Fibroblast of upper back skin (primary cell): ENCODE measurements at regions not wholly inside any gene's neighbourhood (a gene's known extent, or its start where the extent isn't known, plus 50 kb on each side); places are given as distances from the start of the nearest gene placed in this dataset.

Experiments
- DNase-seq: peaks from one replicate; pipeline ENCODE4 v3.0.0-alpha.2; 2013

DNA sequence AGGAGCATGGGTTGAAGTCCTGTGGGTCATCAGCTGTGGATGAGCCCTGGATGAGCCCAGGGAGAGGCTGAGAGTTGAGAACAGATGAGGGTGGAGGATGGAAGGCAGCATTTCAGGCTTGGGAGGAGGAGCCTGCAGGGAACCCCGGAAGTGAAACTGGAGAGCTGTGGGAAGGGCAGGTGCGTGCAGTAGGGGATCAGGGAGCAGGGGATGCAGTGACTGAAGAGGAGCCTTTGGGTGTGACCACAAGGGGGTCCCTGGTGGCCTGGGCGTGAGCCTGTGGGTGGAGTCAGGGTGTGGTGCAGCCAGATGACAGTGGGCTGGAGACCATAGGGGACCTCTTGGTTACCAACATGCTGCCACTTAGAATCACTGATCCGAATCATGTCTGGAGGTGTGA lies 115.5 kb downstream of the PAPOLA start:
- DNase-seq: no peak

DNA sequence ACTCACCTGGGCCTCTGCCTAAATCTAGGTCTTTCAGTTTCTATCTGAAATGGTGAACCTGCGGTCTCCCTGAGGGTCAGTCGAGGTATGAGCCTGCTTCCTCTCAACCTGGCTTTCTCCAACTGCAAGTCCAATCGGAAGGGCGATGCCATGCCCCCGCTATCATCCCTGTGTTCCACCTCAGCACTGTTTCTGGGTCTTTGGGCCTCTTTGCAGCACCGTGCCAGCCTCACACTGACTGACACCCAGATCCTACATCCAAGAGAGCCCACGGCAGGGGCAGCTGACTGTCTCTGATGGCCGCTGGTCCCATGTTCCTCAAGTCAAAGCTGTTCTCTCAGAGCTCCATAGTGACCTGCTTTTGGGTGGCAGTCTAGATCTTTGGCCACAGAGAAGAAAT lies 120.7 kb downstream of the PAPOLA start:
- no peak for DNase-seq

DNA sequence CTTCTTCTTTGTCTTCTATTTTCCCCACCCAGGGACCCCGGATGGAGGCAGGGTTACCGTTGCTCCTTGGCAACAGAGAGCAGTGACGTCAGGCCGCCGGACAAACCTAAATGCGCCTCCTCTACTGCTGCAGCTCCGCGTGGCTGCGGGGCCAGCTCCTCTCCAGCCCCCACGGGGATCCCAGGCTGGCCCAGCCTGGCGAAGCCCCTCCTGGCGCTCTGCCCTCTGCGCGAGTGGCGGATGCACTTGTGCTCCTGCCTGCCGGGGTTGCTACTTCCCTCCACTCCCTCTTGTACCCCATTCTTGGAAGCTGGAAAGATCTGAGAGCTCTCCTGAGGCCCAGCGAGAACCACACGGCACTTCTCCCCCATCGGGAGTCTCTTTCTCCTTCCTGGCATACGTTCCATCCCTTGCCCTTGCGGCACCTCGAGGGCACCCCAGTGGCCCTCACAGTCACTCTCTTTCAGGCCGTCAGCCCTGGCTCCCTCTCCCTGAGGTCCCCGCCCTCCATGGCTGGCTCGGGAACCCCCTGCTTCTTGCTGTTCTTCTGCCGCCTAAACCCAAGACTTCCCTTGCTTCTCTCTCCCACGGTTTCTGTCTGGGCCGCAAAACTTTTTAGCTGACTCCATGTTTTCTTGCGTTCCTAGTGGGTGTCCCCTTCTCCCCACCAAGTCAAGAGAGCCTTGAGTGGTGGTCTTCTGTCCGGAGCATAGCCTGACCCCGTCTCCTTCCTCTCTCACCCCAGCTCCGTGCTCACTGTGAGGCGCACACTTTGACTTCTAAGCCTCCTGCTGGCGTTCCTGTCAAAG lies 121.7 kb downstream of the PAPOLA start:
- DNase-seq: no peak

DNA sequence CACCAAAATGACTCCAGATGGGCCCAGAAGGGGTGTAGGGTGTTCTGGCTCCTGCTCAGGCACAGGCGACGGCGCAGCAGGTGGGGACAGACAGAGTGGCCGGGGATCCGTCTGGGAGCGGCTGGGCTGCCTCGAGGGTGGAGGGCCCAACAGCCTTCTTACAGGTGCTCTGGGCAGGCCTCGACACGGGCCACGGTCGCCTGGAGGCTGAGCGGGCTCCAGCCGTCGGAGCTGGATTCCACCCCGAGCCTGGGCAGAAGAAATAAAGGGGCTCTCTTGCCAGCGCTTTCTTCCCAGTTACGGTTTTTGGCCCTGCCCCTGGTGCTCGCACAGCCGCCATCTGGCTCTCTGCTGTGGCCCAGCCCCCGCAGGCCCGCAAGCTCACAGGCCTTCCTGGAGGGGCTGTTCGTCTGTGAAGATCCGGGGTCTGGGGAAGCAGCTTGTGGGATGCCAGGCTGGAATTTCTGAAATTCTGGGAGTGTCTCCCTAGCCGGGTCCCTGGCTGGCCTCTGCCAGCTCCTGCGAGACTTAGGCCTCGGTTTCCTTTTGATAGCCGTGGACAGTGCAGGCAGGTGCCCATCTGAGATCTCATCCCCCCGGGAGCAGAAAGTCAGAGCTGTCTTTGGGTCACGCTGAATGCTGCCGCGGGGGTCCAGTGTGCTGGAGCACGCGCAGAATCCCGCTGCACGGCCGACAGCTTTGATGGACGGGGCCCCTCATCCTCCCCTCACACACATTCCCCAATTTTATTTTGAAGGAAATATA lies 122.7 kb downstream of the PAPOLA start:
- DNase-seq: no peak

DNA sequence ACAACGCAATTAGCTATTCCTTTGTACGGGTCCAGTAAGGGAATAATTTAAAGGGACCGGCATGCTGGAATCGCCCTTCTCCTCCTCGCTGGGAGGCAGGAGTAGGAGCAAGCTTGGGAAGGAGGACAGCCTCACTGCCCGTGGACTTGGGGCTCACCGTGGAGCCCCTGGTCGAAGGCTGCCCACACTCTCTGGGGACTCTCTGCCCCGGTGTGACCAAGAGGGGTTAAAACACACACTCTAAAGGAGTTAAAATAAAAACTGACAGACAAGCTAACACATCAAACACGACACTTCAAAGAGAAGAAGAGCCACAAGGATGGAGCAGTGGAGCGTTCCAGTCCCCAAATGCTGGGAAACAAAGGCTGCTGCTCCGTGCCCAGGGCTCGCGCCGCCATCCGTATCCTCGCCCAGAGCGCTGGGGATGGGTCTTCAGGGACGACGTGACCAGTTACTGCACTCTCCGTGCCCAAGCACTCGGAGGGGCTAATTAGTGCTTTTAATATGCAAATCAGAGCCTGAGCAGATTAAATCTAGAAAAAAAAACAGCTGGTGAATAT lies 123.3 kb downstream of the PAPOLA start:
- DNase-seq: no peak

DNA sequence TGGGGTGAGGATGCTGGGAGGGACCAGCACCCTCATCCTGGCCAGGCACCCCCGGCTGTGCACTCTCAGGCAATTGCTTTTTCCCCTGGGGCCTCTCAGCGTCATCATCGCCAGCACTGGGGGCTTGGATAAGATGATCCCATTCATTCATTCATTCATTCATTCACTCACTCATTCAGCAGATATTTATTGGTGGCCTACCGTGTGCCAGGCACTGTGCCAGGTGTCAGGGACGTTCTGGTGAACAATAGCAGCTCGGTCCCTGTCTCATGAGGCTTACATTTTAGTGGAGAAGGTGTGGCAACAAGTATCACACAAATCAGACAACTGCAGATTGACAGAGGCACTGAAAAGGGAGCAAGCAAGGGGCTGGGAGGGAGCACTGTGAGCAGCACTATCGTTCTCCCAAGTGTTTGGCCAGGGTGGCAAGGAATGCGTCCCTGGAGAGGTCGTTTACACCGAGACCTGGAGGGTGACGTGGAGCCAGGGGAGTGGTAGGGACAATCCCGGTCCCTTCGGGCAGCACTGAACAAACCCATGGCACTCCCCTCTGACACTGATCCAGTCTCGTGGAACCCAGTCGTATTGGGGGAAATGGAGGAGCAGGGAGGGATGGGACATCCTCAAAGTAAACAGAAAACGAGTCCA lies 124.1 kb downstream of the PAPOLA start:
- no peak for DNase-seq

DNA sequence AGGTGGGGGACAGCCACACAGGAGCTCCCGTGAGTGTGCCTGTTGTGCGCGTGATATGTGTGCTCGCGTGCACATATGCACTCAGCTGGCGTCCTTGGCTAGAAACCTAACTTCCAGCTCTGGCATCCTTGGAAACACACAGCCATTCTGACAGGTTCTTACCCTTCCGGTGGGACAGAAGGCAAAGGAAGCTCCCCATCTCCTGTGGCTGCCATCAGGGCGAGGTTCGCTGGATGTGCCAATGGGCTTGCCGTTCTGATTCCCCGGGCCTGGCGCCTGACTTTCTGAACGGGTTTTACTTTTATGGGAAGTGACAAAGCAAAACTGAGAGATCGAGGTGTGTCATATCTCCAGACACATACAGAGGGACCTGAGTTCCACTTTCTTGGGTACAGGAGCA lies 124.7 kb downstream of the PAPOLA start:
- no peak for DNase-seq

DNA sequence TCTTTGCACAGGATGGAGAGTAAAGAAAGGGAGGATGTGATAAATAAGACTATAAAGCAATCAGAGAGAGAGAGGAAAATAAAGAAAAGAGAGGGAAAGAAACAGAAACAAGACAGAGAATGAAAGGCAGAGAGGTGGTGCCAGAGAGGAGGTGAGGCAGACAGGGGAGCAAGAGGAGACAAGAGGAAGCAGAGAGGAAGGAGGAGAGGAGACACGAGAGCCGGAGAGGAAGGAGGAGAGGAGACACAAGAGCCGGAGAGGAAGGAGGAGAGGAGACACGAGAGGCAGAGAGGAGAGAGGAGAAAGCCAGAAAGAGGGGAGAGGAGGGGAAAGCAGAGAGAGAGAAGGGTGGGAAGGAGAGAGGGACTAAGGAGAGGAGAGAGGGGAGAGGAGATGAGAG lies 125.2 kb downstream of the PAPOLA start:
- DNase-seq: no peak

DNA sequence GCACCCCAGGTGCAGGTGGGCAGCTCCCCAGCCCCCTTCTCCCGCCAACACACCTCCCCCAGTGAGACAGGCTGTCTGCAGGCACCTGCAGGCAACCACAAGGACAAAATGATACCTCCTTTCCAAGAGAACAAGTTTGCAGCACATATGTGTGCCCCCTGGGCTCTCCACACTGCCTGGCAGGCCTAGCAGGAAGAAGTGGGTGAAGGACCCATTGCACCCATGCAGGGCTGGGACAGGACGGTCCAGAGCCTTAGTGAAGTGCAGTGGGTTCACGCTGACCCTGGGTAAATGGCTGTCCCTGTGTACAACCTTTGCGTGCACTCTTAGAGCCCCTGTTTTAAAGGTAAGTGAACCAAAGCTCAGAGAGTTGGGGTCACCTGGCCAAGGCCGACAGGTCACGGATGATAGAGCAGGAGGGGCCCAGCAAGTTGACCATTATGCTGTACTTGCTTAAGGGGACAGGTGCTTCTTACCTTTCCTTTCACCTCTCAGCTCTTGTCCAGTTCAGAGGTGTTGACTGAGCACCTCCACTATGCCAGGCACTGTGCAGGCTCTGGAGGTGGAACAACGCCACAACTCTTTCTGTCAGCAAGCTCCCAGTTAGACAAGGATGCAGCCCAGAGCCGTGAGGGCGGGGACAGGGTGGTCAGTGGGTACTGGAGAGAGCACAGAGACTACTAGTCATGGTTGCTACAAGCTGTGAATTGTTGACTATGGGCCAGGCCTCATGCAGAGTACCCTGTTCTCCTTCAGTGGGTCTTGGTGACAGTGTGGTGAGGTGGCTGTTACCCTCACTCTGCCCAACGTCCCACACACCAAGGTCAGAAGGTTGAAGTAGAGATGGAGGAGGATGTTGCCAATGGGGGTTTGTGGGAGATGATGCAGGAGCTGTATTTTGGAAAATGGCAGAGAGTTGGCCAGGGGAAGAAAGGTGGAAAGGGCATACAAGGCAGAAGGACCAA lies 125.9 kb downstream of the PAPOLA start:
- no peak for DNase-seq

DNA sequence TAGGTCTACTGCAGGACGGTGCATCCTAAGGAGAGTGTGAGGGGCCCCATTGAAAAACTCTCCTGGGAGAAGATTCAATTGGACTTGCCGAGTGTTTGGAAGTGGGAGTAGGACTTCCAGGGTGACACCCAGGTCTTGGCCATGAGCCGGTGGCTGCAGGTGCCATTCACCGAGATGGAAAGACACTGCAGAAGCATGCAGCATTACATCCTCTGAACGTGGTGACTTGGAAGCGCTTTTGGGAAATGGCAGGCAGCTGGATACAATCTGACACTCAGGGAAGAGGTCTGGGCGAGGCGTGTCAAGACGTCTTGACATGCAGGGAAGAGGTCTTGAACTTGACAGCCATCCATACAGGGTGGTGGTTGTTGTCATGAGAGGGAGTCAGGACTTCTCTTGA lies 126.9 kb downstream of the PAPOLA start:
- DNase-seq: no peak

DNA sequence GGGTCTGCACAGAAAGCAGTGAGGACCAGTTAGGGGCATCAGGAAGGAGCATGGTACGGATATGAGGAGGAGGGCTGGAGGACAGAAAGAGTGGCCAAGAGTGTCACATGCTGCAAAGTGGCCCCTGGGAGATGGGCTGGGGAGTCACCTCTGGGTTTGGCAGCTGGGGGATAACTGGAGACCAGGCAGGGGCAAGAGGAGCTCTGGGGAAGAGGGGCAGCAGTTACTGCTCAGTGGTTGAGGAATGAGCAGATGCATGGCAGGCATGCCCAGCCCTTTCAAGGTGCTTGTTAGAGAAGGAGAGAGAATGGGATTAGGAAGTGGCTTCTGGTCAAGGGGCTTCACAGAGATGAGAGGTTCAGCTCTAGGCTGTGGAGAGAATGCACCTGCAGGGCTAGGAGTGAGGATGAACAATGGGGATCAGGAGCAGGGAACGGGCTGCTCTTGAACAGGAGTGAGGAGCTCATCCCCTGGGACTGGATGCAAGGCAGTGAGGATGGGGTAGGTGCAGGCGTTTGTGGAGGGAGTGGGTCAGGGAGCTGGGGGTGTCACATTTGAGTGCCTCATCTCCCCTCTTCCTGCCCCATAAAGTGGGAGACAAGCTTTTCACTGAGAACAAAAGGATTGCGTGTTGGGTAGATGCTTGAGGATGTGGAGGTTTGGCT lies 127.5 kb downstream of the PAPOLA start:
- DNase-seq: no peak

DNA sequence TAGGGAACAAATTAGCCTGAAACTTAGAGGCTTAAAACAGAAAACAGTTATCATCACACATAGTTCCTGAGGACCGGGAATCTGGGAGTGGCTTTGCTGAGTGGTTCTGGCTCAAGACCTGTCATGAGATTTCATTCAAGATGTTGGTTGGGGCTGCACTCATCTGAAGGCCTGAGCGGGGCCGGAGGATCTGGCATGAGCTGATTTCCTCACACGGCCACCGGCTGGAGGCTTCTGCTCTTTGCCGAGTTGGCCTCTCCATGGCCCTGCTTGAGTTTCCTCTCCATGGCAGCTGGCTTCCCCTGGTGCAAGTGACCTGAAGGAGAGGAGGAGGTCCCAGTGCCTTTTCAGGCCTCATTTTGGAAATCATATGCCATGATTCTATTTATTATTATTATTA lies 128.1 kb downstream of the PAPOLA start:
- no peak for DNase-seq

DNA sequence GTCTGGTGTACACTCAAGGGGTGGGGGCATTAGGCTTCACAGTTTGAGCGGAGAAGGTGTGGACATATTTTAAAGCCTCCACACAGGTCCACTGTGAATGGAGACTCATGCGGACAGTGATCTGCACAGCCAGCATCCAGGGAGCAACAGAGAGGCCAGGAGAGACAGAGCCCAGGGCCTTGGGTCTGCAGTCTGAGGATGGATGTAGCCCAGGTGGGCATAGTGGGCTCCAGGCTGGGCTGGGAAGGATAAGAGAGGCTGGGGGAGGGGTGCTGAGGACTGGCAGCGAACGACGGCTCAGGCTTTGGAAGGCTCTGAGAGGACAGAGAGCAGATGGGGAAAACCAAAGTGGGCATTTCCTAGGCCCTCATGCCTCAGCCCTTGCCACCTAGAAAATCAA lies 128.8 kb downstream of the PAPOLA start:
- no peak for DNase-seq

DNA sequence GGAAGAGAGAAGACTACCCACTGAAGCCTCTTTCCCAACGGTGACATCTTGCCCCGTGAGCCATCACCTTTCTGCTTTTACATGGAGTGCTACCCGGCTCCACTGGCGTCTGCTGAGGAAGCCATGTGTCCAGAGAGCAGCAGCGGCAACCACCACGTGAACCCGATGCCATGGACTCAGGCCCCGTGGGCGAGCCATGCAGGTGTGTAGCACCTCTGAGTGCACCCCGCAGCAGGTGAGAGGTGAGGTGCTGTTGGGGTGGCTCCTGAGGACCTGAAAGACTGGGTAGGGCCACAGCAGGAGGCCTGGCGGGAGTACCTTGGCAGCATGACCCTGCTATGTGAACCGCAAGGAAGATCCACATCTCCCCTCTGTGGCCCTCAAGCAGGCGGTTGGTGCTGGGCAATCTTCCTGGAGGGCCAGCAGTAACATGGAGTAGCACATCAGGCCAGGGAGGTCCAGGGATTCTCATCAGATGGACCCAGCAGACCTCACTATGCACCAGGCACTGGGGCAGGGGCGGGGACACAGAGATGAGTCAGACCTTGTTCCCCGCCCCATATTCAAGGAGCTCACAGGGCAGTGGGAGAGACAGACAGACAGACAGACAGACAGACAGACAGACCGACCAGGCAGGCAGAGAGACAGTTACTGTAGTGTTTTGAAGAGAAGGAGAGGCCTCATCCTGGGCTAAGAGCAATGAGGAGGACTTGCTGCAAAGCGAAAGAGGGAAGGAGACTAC lies 129.6 kb downstream of the PAPOLA start:
- no peak for DNase-seq

DNA sequence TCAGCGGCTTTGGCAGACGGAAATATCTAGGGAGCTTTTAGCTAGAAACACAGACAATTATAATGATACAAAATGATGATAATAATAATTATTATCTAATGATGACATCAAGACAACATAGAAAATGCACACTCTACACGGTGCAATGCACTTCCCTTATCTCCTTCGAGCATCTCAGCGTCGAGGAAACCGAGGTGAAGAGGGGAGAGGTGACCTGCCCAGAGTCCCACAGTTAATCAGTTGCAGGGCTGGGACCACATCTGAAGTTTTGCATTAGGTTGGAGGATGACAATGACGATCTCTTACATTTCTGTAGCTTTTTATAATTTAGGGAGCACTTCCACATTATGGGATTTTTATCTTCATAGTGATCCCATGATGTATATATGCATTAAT lies 130.2 kb downstream of the PAPOLA start:
- no peak for DNase-seq

DNA sequence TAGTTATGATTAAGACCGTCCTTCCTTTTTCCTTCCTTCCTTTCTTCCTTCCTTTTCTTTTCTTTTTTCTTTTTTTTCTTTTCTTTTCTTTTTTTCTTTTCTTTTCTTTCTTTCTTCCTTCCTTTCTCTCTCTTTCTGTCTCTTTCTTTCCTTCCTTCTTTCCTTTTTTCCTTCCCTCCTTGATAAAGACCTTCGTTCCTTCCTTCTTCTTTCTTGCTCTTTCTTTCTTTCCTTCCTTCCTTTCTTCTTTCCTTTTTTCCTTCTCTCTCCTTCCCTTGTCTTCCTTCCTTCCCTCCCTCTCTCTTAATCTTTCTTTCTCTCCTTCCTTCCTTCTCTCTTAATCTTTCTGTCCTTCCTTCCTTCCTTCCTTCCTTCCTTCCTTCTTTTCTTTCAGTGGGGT lies 130.9 kb downstream of the PAPOLA start:
- no peak for DNase-seq

DNA sequence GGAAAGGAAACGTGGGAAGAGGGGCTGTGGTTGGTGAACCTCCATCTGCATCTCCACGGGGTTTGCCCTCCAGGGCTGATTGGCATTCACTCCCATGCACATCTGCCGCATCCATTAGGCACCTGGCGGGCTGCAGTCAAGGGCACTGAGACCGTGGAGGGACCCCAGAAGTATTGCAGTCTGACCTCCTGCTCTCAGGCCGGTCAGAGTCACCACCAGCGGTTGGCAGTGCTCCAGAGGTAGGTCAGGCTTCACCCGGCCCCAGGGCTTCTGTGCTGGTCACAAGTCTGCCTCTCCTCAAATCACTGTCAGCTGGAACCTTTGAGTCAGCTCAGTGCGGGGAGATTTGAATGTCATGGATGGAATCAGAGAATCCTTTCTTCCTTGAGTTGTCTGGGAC lies 132.3 kb downstream of the PAPOLA start:
- no peak for DNase-seq

DNA sequence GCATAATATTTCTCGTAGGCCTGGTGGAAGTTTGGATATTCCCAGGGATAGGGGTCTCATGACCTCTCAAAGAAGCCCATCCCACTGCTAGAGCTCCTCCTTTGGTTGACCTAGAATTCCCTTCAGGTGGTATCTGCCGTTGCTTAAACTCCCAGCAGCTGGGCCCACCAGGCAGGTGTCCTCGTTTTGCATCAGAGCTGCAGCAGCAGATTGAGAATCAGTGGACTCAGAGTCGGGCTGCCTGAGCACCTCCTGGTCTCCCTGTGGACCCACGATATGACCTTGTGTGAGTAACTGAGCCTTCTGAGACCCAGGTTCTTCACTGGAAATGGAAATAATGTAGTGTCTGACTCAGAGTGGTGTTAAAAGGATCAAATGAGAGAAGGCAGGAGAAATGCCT lies 132.7 kb downstream of the PAPOLA start:
- DNase-seq: no peak

DNA sequence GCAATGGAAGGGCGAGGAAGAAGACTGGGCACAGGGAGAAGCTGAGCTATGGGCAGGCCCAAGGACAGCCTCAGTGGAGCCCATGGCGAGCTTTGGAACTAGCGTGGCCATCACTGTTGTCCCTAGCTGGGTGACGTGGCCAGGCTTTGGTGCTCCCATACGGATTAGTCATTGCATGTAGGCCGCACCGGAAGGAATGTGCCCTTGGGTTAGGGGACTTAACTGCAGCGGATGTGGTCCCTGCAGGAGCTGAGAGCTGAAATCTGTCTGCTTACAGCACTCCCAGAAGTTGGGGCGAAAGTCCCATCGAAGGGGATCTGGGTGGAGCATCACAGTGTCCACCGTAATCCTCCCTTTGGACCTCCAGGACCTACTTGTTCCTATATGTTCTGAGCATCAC lies 133.7 kb downstream of the PAPOLA start:
- DNase-seq: no peak

DNA sequence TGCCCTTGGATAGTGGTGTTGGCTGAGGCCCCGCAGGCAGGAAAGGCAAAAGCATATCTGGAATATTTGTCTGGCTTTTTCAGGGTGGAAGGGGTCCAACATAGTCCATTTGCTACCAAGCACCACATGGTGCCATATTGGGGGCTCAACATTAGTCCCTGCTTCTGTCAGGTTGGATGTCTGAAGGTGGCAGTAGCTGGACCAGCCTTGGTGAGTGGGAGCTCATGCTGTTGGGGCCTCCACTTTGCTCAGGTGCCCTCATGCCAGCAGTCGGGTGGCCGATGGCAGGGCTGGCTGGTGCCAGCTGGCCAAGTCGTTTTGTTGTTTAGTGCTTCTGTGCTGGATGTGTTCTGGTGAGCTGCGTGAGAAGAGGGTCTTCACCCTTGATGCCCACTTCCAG lies 135.3 kb downstream of the PAPOLA start:
- DNase-seq: no peak
